ENCODE measurements at regions not wholly inside any gene's neighbourhood (a gene's known extent, or its start where the extent isn't known, plus 50 kb on each side); places are given as distances from the start of the nearest gene placed in this dataset.

- TF ChIP-seq E2F6 (IDR thresholded peaks at IDR 0.05; ENCODE audit: borderline replicate concordance, low read depth) = no peak
- TF ChIP-seq JUN (IDR thresholded peaks at IDR 0.05) = no peak
- TF ChIP-seq HOXB5 (CRISPR knock-in tag; IDR thresholded peaks at IDR 0.05) = no peak
- no peak for TF ChIP-seq FOSL2 (IDR thresholded peaks at IDR 0.05)
- TF ChIP-seq FOSL2 (CRISPR knock-in tag; IDR thresholded peaks at IDR 0.05) = no peak
- no peak for TF ChIP-seq ZC3H11A (IDR thresholded peaks at IDR 0.05)
These were observed 178.6 kb downstream of the NRP2 start (continued) for GRCh38 chr2:205860885-205861284.

DNA sequence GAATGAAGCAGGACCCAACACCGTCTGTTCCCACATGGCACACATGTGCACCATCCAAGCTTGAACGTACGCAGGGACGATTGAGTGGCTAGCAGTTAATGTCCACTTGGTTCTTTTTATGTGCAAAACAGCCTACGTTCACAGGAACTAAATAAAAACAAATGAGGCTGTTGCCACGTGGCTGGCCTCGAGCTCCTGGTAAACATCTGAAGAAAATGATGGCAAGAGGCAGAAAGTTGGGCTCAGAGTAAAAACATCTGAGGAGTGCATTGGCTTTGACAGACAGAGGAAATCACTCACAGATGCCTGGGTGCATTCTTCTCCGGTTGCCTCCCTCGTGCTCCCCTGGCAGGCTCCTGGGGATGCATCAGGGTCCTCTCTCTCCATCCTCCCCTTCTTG, 177.9 kb downstream of the NRP2 start:
- no peak overlapping the region for H3K4me2 ChIP-seq
- no peaks in the 10 kb centered on the region for H3K9me3 ChIP-seq
- no peak for DNase-seq (ENCODE audit: low read depth in 1 of 2, low spot score in 1 of 2)
- no peak overlapping the region for H3K27ac ChIP-seq
- 38% methylated on average over 9 of the region's 9 CpGs for WGBS (ENCODE audit: missing lambda C conversion rate)
- ChIA-PET CTCF (interaction anchor here (1.5 kb wide), 1 partner anchor 26 kb away, joined by 3 read pairs; no protein-coding TSS in a partner anchor), POLR2A (no interaction called here)
- H3K4me1 ChIP-seq = no peaks in the 10 kb centered on the region
- H3K4me3 ChIP-seq = no peak overlapping the region
- ATAC-seq = no peak
- TF ChIP-seq BHLHE40 (IDR thresholded peaks at IDR 0.05; ENCODE audit: low read depth, low read length) (no peak), NFE2L2 (conservative IDR thresholded peaks at IDR 0.05; ENCODE audit: low read length) (no peak), BCL3 (IDR thresholded peaks at IDR 0.05) (no peak), KDM5A (IDR thresholded peaks at IDR 0.05) (no peak), MAZ (IDR thresholded peaks at IDR 0.05; ENCODE audit: borderline replicate concordance, low read depth, low read length) (no peak), ZNF302 (CRISPR knock-in tag; IDR thresholded peaks at IDR 0.05) (no peak), CHD4 (IDR thresholded peaks at IDR 0.05; ENCODE audit: borderline replicate concordance) (no peak), RNF2 (IDR thresholded peaks at IDR 0.05; ENCODE audit: borderline replicate concordance, low read depth) (no peak), CBX2 (IDR thresholded peaks at IDR 0.05; ENCODE audit: borderline replicate concordance, low read depth) (no peak), EHF (CRISPR knock-in tag; IDR thresholded peaks at IDR 0.05) (no peak), EP300 (IDR thresholded peaks at IDR 0.05) (no peak), POLR2AphosphoS2 (conservative IDR thresholded peaks at IDR 0.05; ENCODE audit: low read length) (no peak), SREBF2 (IDR thresholded peaks at IDR 0.05) (no peak), ZSCAN20 (CRISPR knock-in tag; IDR thresholded peaks at IDR 0.05) (no peak), RFX5 (IDR thresholded peaks at IDR 0.05) (no peak), NPAS2 (CRISPR knock-in tag; IDR thresholded peaks at IDR 0.05; ENCODE audit: borderline replicate concordance) (no peak), PHF8 (IDR thresholded peaks at IDR 0.05; ENCODE audit: borderline replicate concordance, low read depth) (no peak), RAD21 (conservative IDR thresholded peaks at IDR 0.05 in 1 of 2, IDR thresholded peaks at IDR 0.05 in 1 of 2) (no peak)
- no peak for FAIRE-seq

DNA sequence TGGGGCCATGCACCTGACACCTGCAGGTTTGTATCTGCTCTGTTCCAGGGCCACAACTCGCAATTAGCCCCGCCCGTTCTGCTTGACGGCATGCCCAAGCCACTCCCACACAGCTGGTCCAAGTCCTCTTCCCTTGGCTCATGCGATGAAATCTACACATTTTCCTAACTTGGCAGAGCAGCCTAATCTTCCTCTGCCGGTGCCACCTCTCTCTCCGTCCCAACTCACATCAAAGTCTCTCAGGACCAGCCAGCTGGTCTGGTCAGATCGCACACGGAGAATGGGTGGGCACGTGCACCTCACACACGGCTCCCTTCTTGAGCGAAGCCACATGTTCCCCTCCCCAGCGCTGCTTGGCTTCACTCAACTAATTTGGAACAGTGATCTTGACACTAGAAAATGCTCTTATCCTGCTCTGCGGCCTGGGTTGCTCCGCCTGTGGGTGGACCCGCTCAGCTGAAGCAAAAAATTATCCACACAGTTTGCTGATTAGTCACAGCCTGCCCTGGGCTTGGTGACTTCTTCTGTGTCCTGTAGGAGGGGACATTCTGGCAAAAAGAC, 176.7 kb downstream of the NRP2 start:
- Histone ChIP-seq H3K27ac (no peak overlapping the region), H3K4me2 (0 out of 3 replicates have a peak overlapping the region, but pooled peaks have one; percentile 14), H3K4me1 (no peaks in the 10 kb centered on the region), H3K4me3 (no peak overlapping the region), H3K9me3 (no peaks in the 10 kb centered on the region)
- ChIA-PET CTCF (interaction anchor here (0.8 to 1.2 kb wide), 5 partner anchors 8 to 84 kb away, joined by 3 to 5 read pairs (median 3); no protein-coding TSS in a partner anchor), POLR2A (no interaction called here)
- ATAC-seq (peak in 1 of 2 experiments; percentile 46; a peak in 1 of 6 replicates), DNase-seq (ENCODE audit: low read depth in 1 of 2, low spot score in 1 of 2) (no peak), FAIRE-seq (no peak)
- WGBS (ENCODE audit: missing lambda C conversion rate) = 42% methylated on average over 16 of the region's 16 CpGs
- TF ChIP-seq, protein P1, sequence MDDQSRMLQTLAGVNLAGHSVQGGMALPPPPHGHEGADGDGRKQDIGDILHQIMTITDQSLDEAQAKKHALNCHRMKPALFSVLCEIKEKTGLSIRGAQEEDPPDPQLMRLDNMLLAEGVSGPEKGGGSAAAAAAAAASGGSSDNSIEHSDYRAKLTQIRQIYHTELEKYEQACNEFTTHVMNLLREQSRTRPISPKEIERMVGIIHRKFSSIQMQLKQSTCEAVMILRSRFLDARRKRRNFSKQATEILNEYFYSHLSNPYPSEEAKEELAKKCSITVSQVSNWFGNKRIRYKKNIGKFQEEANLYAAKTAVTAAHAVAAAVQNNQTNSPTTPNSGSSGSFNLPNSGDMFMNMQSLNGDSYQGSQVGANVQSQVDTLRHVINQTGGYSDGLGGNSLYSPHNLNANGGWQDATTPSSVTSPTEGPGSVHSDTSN (IDR thresholded peaks at IDR 0.05) = no peak
- no peak for TF ChIP-seq RFX5 (IDR thresholded peaks at IDR 0.05)

Measured in A549 (cell line).